DMS79 treated with DMSO at 0.1 percent for 48 hours (cell line): ENCODE measurements at regions not wholly inside any gene's neighbourhood (a gene's known extent, or its start where the extent isn't known, plus 50 kb on each side); places are given as distances from the start of the nearest gene placed in this dataset.
"Not testable (repeated sequence)": the region's sequence is repeated elsewhere in the genome, so short reads cannot be mapped to it uniquely, and the experiment has no call there.

ENCODE experiments used
- DNase-seq: peaks from one replicate; lab custom pipeline; 2025; lab: John Stamatoyannopoulos, UW

GRCh38 chr9:82722561-82722960, 340.4 kb downstream of the RASEF start:
- no peak for DNase-seq

- DNase-seq, result no peak
Observed at GRCh38 chr9:82726424-82727276, 336.3 kb downstream of the RASEF start.

DNA sequence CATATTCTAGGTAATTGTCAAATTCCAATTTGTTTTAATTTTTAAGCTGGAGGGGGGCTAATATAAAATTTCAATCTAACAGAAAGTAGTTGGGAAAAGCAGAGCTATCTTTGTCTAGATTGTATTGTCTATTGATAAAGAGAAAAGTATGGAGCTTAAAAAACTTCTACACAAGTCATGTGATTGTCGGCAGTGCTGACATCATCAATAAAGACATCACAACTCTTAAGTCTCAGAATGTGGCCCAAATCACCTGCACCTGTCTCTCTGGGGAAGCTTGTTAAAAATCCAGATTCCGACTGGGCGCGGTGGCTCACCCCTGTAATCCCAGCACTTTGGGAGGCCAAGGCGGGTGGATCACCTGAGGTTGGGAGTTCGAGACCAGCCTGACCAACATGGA, 333.8 kb downstream of the RASEF start:
- DNase-seq, result no peak

DNA sequence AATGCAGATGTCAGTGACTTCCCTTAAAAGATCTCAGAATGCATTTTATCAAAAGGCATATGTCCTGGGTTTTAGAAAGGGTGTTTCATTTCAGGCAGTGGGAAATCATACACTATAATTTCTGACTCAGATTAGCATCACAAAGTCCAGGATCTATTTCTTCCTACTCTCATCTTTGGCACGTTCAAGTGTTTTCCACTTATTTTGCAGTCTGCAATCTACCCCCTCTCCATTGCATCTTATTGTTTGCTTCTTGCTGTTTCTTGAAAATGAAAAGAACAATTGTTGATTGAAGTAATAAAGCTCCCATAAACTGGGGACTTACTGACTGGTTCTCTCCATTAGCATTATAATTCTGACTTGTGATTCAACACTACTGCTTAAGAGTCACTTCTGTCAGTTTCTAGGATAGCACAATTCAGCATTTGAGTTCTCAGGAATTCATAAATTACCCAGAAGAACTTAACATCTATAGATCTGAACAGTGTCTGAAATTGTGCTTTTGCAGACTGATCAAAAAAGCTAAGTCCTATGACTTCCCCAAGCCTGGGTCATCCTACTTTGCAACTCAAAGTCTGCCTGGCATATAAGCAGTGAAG, 332.9 kb downstream of the RASEF start:
- no peak for DNase-seq

GRCh38 chr9:82732928-82733327, 330.0 kb downstream of the RASEF start:
- DNase-seq, result no peak

- no peak for DNase-seq
Observed at GRCh38 chr9:82736126-82736525, 326.8 kb downstream of the RASEF start.

DNA sequence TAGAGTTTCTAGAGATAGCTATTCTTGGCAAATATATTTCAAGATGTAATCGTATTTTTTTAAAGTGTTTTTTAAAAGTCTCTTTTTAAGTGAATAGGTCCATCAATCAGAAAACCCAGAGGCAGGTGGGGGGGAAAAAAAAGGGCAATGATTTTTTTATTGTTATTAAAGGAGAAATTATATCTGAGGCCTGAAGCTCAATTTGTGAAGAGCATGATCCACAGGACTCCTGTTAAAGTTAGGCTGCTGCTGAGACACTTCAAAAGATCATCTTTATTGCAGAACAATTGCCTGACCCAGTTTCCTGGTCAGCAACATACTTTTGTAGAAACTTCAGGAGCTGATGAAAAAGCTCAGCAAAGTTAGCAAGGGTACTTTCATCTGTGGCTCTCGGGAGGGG, 326.2 kb downstream of the RASEF start:
- no peak for DNase-seq

DNA sequence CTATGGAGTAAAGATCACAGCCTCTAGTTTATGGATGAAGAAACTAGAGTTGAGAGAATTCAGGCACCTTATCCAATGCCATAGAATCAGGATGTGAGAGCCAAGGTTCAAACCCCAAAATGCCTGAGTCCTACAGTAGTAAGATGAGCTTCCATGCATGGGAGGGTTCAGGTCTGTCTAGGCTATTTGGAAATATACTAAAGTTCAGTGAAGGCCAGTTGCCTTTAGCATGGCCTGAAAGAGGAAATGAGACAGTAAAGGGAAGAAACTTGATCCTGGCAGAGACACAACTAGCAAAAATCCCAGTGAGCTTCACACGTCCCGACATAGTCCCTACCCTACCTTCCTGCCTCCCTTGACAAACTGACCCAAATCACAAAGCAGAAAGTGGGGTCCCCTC, 317.0 kb downstream of the RASEF start:
- no peak for DNase-seq

GRCh38 chr9:82750411-82750913, 312.5 kb downstream of the RASEF start:
- no peak for DNase-seq

DNA sequence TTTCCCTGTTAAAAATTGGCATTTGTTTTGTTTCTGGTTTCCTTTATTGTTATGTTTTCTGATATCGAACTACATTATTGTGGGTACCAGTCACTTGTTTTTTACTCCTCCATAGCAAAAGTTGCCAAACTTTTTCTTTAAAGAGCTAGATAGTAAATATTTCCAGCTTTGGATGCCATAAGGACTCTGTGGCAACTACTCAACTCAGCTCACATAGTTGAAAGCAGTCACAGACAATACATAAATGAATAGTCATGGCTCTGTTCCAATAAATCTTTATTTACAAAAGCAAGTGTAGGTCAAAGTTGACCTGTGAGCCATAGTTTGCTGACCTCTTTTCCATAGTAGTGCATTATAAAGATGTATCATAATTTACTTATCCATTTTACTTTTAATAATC, 305.0 kb downstream of the RASEF start:
- DNase-seq, result no peak

DNA sequence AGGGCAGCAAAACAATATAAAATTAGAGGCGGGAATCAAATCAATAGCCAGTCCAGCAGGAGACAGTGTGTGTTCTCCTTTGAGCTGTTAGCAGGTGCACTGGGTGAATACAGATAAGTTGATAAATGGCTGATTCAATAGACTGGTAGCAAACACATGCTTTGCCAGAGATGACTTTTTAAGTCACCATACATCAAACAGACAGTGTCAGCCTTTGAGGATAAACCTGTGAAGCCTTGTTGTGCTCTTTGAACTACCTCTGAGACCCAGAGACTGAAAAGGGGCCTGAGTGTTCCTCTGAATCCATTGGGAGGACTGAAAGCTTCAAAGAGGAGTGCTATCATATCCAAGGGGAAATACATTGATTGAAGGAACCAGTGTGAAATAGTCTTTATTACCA, 301.9 kb downstream of the RASEF start:
- no peak for DNase-seq

DNA sequence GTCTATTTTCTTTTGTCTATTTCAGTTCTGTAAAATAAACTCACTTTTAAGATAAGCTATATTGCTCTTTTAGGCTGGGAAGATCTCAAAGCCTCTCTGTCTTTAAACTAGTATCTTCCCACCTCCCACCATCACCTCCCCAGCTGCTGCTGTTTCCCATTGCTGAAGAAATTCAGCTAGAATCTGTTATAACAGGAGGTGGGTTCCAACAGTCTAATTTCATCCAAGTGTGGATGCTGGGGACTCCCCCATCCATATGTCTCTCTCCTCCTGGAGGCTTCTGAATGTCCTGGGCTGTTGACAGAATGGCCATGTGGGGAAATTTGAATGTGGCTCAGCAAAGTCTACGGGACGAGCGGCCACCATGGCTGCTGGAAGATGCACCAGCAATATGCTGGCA, 301.0 kb downstream of the RASEF start:
- no peak for DNase-seq

- no peak for DNase-seq
Observed at GRCh38 chr9:82763656-82764055, 299.3 kb downstream of the RASEF start.

- DNase-seq, result no peak
Observed at GRCh38 chr9:82764061-82764668, 298.8 kb downstream of the RASEF start.

DNA sequence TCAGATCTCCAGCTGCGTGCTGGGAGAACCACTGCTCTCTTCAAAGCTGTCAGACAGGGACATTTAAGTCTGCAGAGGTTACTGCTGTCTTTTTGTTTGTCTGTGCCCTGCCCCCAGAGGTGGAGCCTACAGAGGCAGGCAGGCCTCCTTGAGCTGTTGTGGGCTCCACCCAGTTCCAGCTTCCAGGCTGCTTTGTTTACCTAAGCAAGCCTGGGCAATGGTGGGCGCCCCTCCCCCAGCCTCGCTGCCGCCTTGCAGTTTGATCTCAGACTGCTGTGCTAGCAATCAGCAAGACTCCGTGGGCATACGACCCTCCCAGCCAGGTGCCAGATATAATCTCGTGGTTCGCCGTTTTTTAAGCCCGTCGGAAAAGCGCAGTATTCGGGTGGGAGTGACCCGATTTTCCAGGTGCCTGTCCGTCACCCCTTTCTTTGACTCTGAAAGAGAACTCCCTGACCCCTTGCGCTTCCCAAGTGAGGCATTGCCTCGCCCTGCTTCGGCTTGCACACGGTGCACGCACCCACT, 288.2 kb downstream of the RASEF start:
- not testable (repeated sequence) for DNase-seq

GRCh38 chr9:82776508-82776907, 286.4 kb downstream of the RASEF start:
- no peak for DNase-seq

GRCh38 chr9:82777366-82777765, 285.6 kb downstream of the RASEF start:
- DNase-seq, result no peak

GRCh38 chr9:82778923-82779322, 284.0 kb downstream of the RASEF start:
- DNase-seq, result not testable (repeated sequence)

- DNase-seq, result no peak
Observed at GRCh38 chr9:82780017-82780416, 282.9 kb downstream of the RASEF start.

GRCh38 chr9:82781921-82782392, 281.0 kb downstream of the RASEF start:
- no peak for DNase-seq

- no peak for DNase-seq
Observed at GRCh38 chr9:82783045-82783444, 279.9 kb downstream of the RASEF start.

GRCh38 chr9:82784589-82784988, 278.4 kb downstream of the RASEF start:
- DNase-seq, result no peak
